HEK293 (cell line): ENCODE measurements at regions not wholly inside any gene's neighbourhood (a gene's known extent, or its start where the extent isn't known, plus 50 kb on each side); places are given as distances from the start of the nearest gene placed in this dataset.

Source experiments
- CTCF ChIA-PET: fragments of 350-600 bp; formaldehyde crosslinking; extraction: SDS; loops from one replicate; lab custom pipeline; 2021; ENCODE audit warnings: antibody characterized with exemption; lab: Yijun Ruan, JAX
- POLR2A ChIA-PET: fragments of 300-600 bp; formaldehyde crosslinking; extraction: SDS; loops from one replicate; lab custom pipeline; 2020; ENCODE audit warnings: antibody characterized with exemption, inconsistent platforms; lab: Yijun Ruan, JAX
- H3K27ac ChIP-seq: fragments of 200-500 bp; sonication (Bioruptor generic); 2 replicates; pipeline ENCODE4 v1.5.1; 2014; ENCODE audit warnings: low read depth, low read length, control low read depth, inconsistent platforms; ENCODE audit errors: extremely low read depth
- H3K36me3 ChIP-seq, 2 experiments: fragments of 200-500 bp in 1 of 2; sonication (Bioruptor generic) in 1 of 2; 1 replicate in 1 of 2; 2 replicates in 1 of 2; pipeline ENCODE4 v1.5.1; 2014 to 2017; ENCODE audit warnings: inconsistent platforms in 2 of 2, low read length in 2 of 2; ENCODE audit not compliant: control insufficient read depth in 2 of 2, insufficient read depth in 1 of 2
- H3K4me1 ChIP-seq: fragments of 200-500 bp; sonication (Bioruptor generic); 2 replicates; pipeline ENCODE4 v1.5.1; 2014; ENCODE audit warnings: mild to moderate bottlenecking, low read length, inconsistent platforms; ENCODE audit not compliant: control insufficient read depth, insufficient read depth
- H3K4me3 ChIP-seq: 2 replicates; pipeline ENCODE4 v1.5.1; 2011; ENCODE audit warnings: low read depth, mild to moderate bottlenecking, control low read depth, low read length, moderate library complexity
- H3K9me3 ChIP-seq: fragments of 200-500 bp; sonication (Bioruptor generic); 2 replicates; pipeline ENCODE4 v1.5.1; 2014; ENCODE audit warnings: low read depth, low read length, inconsistent platforms; ENCODE audit not compliant: control insufficient read depth, insufficient read depth
- AEBP2 ChIP-seq: fragments of 450-650 bp; formaldehyde crosslinking; IDR thresholded peaks from 2 replicates; pipeline ENCODE4 v1.5.1; 2016; ENCODE audit warnings: missing biosample characterization, missing genetic modification characterization, borderline replicate concordance
- BCL11A ChIP-seq: fragments of 450-650 bp; formaldehyde crosslinking; IDR thresholded peaks from 2 replicates; pipeline ENCODE4 v1.5.1; 2016; ENCODE audit warnings: low read depth, missing biosample characterization, missing genetic modification characterization
- BCL11B ChIP-seq: fragments of 450-650 bp; formaldehyde crosslinking; IDR thresholded peaks from 2 replicates; pipeline ENCODE4 v1.5.1; 2016; ENCODE audit warnings: low read depth, missing biosample characterization, missing genetic modification characterization
- FEZF1 ChIP-seq: fragments of 450-650 bp; formaldehyde crosslinking; IDR thresholded peaks from 2 replicates; pipeline ENCODE4 v1.5.1; 2016; ENCODE audit warnings: missing biosample characterization, missing genetic modification characterization
- HOXD13 ChIP-seq: sonication (generic); formaldehyde crosslinking; IDR thresholded peaks from 2 replicates; pipeline ENCODE4 v1.8.0; 2022; ENCODE audit warnings: missing genetic modification reagents, borderline replicate concordance
- SP3 ChIP-seq: fragments of 450-650 bp; formaldehyde crosslinking; IDR thresholded peaks from 2 replicates; pipeline ENCODE4 v1.5.1; 2016; ENCODE audit warnings: missing biosample characterization, missing genetic modification characterization
- TCF7L2 ChIP-seq: IDR thresholded peaks from 2 replicates; pipeline ENCODE4 v1.6.1; 2011; ENCODE audit warnings: low read depth, mild to moderate bottlenecking, inconsistent platforms, low read length, moderate library complexity, borderline replicate concordance
- YY1 ChIP-seq: fragments of 450-650 bp; formaldehyde crosslinking; IDR thresholded peaks from 2 replicates; pipeline ENCODE4 v1.5.1; 2018; ENCODE audit warnings: missing biosample characterization, missing genetic modification characterization
- ZBTB20 ChIP-seq: fragments of 450-650 bp; formaldehyde crosslinking; IDR thresholded peaks from 2 replicates; pipeline ENCODE4 v1.5.1; 2016; ENCODE audit warnings: missing biosample characterization, missing genetic modification characterization
- ZFP69B ChIP-seq: fragments of 450-650 bp; formaldehyde crosslinking; IDR thresholded peaks from 2 replicates; pipeline ENCODE4 v1.5.1; 2016; ENCODE audit warnings: missing biosample characterization, missing genetic modification characterization
- ZNF138 ChIP-seq: fragments of 450-650 bp; formaldehyde crosslinking; IDR thresholded peaks from 2 replicates; pipeline ENCODE4 v1.5.1; 2016; ENCODE audit warnings: missing biosample characterization, missing genetic modification characterization, borderline replicate concordance
- ZNF157 ChIP-seq: fragments of 450-650 bp; formaldehyde crosslinking; IDR thresholded peaks from 2 replicates; pipeline ENCODE4 v1.5.1; 2016; ENCODE audit warnings: missing biosample characterization, missing genetic modification characterization
- ZNF23 ChIP-seq: fragments of 450-650 bp; formaldehyde crosslinking; IDR thresholded peaks from 2 replicates; pipeline ENCODE4 v1.5.1; 2016; ENCODE audit warnings: missing biosample characterization, missing genetic modification characterization, borderline replicate concordance
- ZNF24 ChIP-seq: fragments of 450-650 bp; formaldehyde crosslinking; IDR thresholded peaks from 2 replicates; pipeline ENCODE4 v1.5.1; 2016; ENCODE audit warnings: missing biosample characterization, missing genetic modification characterization
- ZNF248 ChIP-seq: fragments of 450-650 bp; formaldehyde crosslinking; IDR thresholded peaks from 2 replicates; pipeline ENCODE4 v1.5.1; 2017; ENCODE audit warnings: missing biosample characterization, missing genetic modification characterization
- ZNF514 ChIP-seq: fragments of 450-650 bp; formaldehyde crosslinking; IDR thresholded peaks from 2 replicates; pipeline ENCODE4 v1.5.1; 2016; ENCODE audit warnings: missing biosample characterization, missing genetic modification characterization
- ZNF560 ChIP-seq: fragments of 450-650 bp; formaldehyde crosslinking; IDR thresholded peaks from 2 replicates; pipeline ENCODE4 v1.5.1; 2017; ENCODE audit warnings: missing biosample characterization, missing genetic modification characterization, borderline replicate concordance
- ZNF623 ChIP-seq: fragments of 450-650 bp; formaldehyde crosslinking; IDR thresholded peaks from 2 replicates; pipeline ENCODE4 v1.5.1; 2016; ENCODE audit warnings: missing biosample characterization, missing genetic modification characterization
- ZNF629 ChIP-seq: fragments of 450-650 bp; formaldehyde crosslinking; IDR thresholded peaks from 2 replicates; pipeline ENCODE4 v1.5.1; 2017; ENCODE audit warnings: missing biosample characterization, missing genetic modification characterization
- ZNF654 ChIP-seq: fragments of 450-650 bp; formaldehyde crosslinking; IDR thresholded peaks from 2 replicates; pipeline ENCODE4 v1.5.1; 2016; ENCODE audit warnings: low read depth, missing biosample characterization, missing genetic modification characterization
- ZNF658 ChIP-seq: fragments of 450-650 bp; formaldehyde crosslinking; IDR thresholded peaks from 2 replicates; pipeline ENCODE4; 2016; ENCODE audit warnings: missing biosample characterization, missing genetic modification characterization
- ZNF768 ChIP-seq: fragments of 450-650 bp; formaldehyde crosslinking; IDR thresholded peaks from 2 replicates; pipeline ENCODE4 v1.5.1; 2018; ENCODE audit warnings: missing biosample characterization, mild to moderate bottlenecking, missing genetic modification characterization
- ZNF837 ChIP-seq: fragments of 450-650 bp; formaldehyde crosslinking; IDR thresholded peaks from 2 replicates; pipeline ENCODE4 v1.5.1; 2016; ENCODE audit warnings: missing biosample characterization, missing genetic modification characterization
- TF ChIP-seq, protein P1 (sequence below): fragments of 450-650 bp; formaldehyde crosslinking; IDR thresholded peaks from 2 replicates; pipeline ENCODE4 v1.5.1; 2016; ENCODE audit warnings: missing biosample characterization, missing genetic modification characterization, low read depth
- TF ChIP-seq, protein P2 (sequence below): fragments of 450-650 bp; formaldehyde crosslinking; IDR thresholded peaks from 2 replicates; pipeline ENCODE4 v1.5.1; 2016; ENCODE audit warnings: missing biosample characterization, missing genetic modification characterization
- TF ChIP-seq, protein P3 (sequence below): fragments of 450-650 bp; formaldehyde crosslinking; optimal IDR thresholded peaks from 2 replicates; pipeline ENCODE3; 2016; ENCODE audit warnings: missing biosample characterization, mild to moderate bottlenecking, missing genetic modification characterization

DNA sequence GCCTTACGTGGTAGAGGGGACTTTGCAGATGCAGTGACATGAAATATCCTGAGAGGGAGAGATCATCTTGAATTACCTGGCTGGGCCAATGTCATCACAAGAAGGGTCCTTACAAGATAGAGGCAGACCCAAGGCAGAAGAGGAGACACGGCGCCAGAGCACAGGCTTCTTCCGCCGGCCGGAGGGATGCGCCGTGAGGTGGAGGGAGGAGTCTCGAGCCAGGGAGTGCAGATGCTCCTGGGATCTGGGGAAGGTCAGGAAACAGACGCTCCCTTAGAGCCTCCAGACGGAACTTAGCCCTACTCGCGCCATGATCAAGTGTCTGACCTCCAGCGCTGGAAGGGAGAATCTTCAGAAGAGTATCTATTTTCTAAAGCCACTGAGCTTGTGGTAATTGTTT is 304.8 kb downstream of the GLRX3 start:
- no peak for TF ChIP-seq ZBTB20
- no peak for TF ChIP-seq ZNF768 (tag by site-specific recombination)
- no peak for TF ChIP-seq ZNF629 (tag by site-specific recombination)
- TF ChIP-seq YY1 (tag by site-specific recombination): no peak
- TF ChIP-seq ZNF138 (tag by site-specific recombination): no peak
- TF ChIP-seq, protein P1, sequence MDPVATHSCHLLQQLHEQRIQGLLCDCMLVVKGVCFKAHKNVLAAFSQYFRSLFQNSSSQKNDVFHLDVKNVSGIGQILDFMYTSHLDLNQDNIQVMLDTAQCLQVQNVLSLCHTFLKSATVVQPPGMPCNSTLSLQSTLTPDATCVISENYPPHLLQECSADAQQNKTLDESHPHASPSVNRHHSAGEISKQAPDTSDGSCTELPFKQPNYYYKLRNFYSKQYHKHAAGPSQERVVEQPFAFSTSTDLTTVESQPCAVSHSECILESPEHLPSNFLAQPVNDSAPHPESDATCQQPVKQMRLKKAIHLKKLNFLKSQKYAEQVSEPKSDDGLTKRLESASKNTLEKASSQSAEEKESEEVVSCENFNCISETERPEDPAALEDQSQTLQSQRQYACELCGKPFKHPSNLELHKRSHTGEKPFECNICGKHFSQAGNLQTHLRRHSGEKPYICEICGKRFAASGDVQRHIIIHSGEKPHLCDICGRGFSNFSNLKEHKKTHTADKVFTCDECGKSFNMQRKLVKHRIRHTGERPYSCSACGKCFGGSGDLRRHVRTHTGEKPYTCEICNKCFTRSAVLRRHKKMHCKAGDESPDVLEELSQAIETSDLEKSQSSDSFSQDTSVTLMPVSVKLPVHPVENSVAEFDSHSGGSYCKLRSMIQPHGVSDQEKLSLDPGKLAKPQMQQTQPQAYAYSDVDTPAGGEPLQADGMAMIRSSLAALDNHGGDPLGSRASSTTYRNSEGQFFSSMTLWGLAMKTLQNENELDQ (tag by site-specific recombination): no peak
- TF ChIP-seq, protein P2, sequence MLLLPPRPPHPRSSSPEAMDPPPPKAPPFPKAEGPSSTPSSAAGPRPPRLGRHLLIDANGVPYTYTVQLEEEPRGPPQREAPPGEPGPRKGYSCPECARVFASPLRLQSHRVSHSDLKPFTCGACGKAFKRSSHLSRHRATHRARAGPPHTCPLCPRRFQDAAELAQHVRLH (tag by site-specific recombination): no peak
- no peak for TF ChIP-seq TCF7L2
- TF ChIP-seq ZNF248 (tag by site-specific recombination): no peak
- TF ChIP-seq ZNF654 (tag by site-specific recombination): no peak
- TF ChIP-seq ZNF837 (tag by site-specific recombination): no peak
- no peak for TF ChIP-seq ZNF514 (tag by site-specific recombination)
- TF ChIP-seq SP3: no peak
- Histone ChIP-seq H3K36me3 (no peaks in the 10 kb centered on the region), H3K9me3 (no peaks in the 10 kb centered on the region), H3K27ac (no peak overlapping the region), H3K4me1 (no peaks in the 10 kb centered on the region), H3K4me3 (no peak overlapping the region)
- ChIA-PET CTCF (no interaction called here), POLR2A (no interaction called here)

- POLR2A ChIA-PET: no interaction called here
- no peak overlapping the region for H3K4me3 ChIP-seq
- H3K4me1 ChIP-seq: no peaks in the 10 kb centered on the region
- H3K27ac ChIP-seq: no peak overlapping the region
- TF ChIP-seq HOXD13 (no peak), ZNF23 (tag by site-specific recombination) (no peak), BCL11A (tag by site-specific recombination) (no peak), ZNF157 (no peak), AEBP2 (tag by site-specific recombination) (no peak), YY1 (tag by site-specific recombination) (no peak), FEZF1 (tag by site-specific recombination) (no peak)
- CTCF ChIA-PET: no interaction called here
- no peaks in the 10 kb centered on the region for H3K9me3 ChIP-seq
- H3K36me3 ChIP-seq: no peaks in the 10 kb centered on the region
These were observed 306.9 kb downstream of the GLRX3 start for GRCh38 chr10:130443066-130443465.

GRCh38 chr10:130453036-130453720 is 317.0 kb downstream of the GLRX3 start:
- POLR2A ChIA-PET: no interaction called here
- CTCF ChIA-PET: no interaction called here
- H3K4me3 ChIP-seq: no peak overlapping the region
- H3K36me3 ChIP-seq: no peaks in the 10 kb centered on the region
- H3K9me3 ChIP-seq: no peaks in the 10 kb centered on the region
- H3K4me1 ChIP-seq: no peaks in the 10 kb centered on the region
- H3K27ac ChIP-seq: no peak overlapping the region
- TF ChIP-seq ZNF623 (no peak), ZFP69B (no peak), ZNF24 (tag by site-specific recombination) (no peak), ZNF514 (tag by site-specific recombination) (no peak), ZNF23 (tag by site-specific recombination) (no peak), ZNF560 (no peak), BCL11B (no peak), ZNF658 (no peak)
- TF ChIP-seq, protein P3, sequence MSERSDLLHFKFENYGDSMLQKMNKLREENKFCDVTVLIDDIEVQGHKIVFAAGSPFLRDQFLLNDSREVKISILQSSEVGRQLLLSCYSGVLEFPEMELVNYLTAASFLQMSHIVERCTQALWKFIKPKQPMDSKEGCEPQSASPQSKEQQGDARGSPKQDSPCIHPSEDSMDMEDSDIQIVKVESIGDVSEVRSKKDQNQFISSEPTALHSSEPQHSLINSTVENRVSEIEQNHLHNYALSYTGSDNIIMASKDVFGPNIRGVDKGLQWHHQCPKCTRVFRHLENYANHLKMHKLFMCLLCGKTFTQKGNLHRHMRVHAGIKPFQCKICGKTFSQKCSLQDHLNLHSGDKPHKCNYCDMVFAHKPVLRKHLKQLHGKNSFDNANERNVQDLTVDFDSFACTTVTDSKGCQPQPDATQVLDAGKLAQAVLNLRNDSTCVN: no peak
